WTC11 (cell line): ENCODE measurements at regions not wholly inside any gene's neighbourhood (a gene's known extent, or its start where the extent isn't known, plus 50 kb on each side); places are given as distances from the start of the nearest gene placed in this dataset.

Experiments used
- ATAC-seq: fragments of 200-7000 bp; cut with Tn5 transposase; 2 replicates; pipeline ENCODE4 v1.10.0; 2021; ENCODE audit warnings: mild to moderate bottlenecking, moderate library complexity
- CTCF ChIA-PET: fragments of 300-600 bp; sonication (Branson Sonifier 250); formaldehyde crosslinking; loops from one replicate; lab custom pipeline; 2021; ENCODE audit warnings: antibody characterized with exemption; lab: Charles Lee
- POLR2A ChIA-PET: fragments of 350-600 bp; sonication (Branson Sonifier 250); formaldehyde crosslinking; loops from one replicate; lab custom pipeline; 2021; ENCODE audit warnings: antibody characterized with exemption; lab: Charles Lee
- DNase-seq: peaks from one replicate; pipeline ENCODE4 v3.0.0; 2021; ENCODE audit warnings: low spot score
- H3K27ac Mint-ChIP-seq: 2 replicates; pipeline ENCODE4 v1.8.0; 2021; ENCODE audit warnings: mixed read lengths
- H3K27me3 Mint-ChIP-seq: 2 replicates; pipeline ENCODE4 v1.8.0; 2021; ENCODE audit warnings: low read depth, mild to moderate bottlenecking, moderate library complexity, mixed read lengths
- H3K36me3 Mint-ChIP-seq: 2 replicates; pipeline ENCODE4 v1.8.0; 2021; ENCODE audit warnings: mixed read lengths
- H3K4me1 Mint-ChIP-seq: 2 replicates; pipeline ENCODE4 v1.8.0; 2022; ENCODE audit warnings: mixed read lengths
- H3K4me3 Mint-ChIP-seq: 2 replicates; pipeline ENCODE4 v1.8.0; 2021; ENCODE audit warnings: mild to moderate bottlenecking, moderate library complexity, mixed read lengths
- H3K9me3 Mint-ChIP-seq: 2 replicates; pipeline ENCODE4 v1.8.0; 2021; ENCODE audit warnings: mixed read lengths
- MXD4 ChIP-seq: fragments of 250-450 bp; sonication (Bioruptor Pico); IDR thresholded peaks from 2 replicates; pipeline ENCODE4 v1.8.0; 2021; ENCODE audit warnings: mild to moderate bottlenecking, moderate library complexity, borderline replicate concordance
- NFYB ChIP-seq: sonication (generic); formaldehyde crosslinking; conservative IDR thresholded peaks from 2 replicates; pipeline ENCODE4 v1.8.0; 2022; ENCODE audit warnings: low read depth, missing genetic modification reagents
- NR2C2 ChIP-seq: sonication (generic); formaldehyde crosslinking; IDR thresholded peaks from 2 replicates; pipeline ENCODE4 v1.8.0; 2022; ENCODE audit warnings: mild to moderate bottlenecking, missing genetic modification reagents
- SOX15 ChIP-seq: fragments of 250-450 bp; sonication (Bioruptor Pico); IDR thresholded peaks from 2 replicates; pipeline ENCODE4 v1.9.0; 2021; ENCODE audit warnings: mild to moderate bottlenecking
- TEAD1 ChIP-seq: sonication (generic); formaldehyde crosslinking; IDR thresholded peaks from 2 replicates; pipeline ENCODE4 v1.8.0; 2022; ENCODE audit warnings: mild to moderate bottlenecking, missing genetic modification reagents
- TF ChIP-seq, protein P1 (sequence below): sonication (generic); formaldehyde crosslinking; IDR thresholded peaks from 2 replicates; pipeline ENCODE4 v1.8.1; 2022; ENCODE audit warnings: mild to moderate bottlenecking, moderate library complexity, missing genetic modification reagents
- TF ChIP-seq, protein P2 (sequence below): sonication (generic); formaldehyde crosslinking; IDR thresholded peaks from 2 replicates; pipeline ENCODE4 v1.8.0; 2022; ENCODE audit warnings: missing genetic modification reagents
- TF ChIP-seq, protein P3 (sequence below): sonication (generic); formaldehyde crosslinking; IDR thresholded peaks from 2 replicates; pipeline ENCODE4 v1.8.0; 2023; ENCODE audit warnings: missing genetic modification reagents, mild to moderate bottlenecking, borderline replicate concordance
- TF ChIP-seq, protein P4 (sequence below): fragments of 250-450 bp; sonication (Bioruptor Pico); IDR thresholded peaks from 2 replicates; pipeline ENCODE4 v1.9.0; 2021; ENCODE audit warnings: mild to moderate bottlenecking, borderline replicate concordance
- TF ChIP-seq, protein P5 (sequence below): sonication (generic); formaldehyde crosslinking; IDR thresholded peaks from 2 replicates; pipeline ENCODE4 v1.8.1; 2023; ENCODE audit warnings: mild to moderate bottlenecking, moderate library complexity, missing genetic modification reagents
- TF ChIP-seq, protein P6 (sequence below): fragments of 250-450 bp; sonication (Bioruptor Pico); IDR thresholded peaks from 2 replicates; pipeline ENCODE4 v2.1.2; 2022; ENCODE audit warnings: mild to moderate bottlenecking, moderate library complexity

DNA sequence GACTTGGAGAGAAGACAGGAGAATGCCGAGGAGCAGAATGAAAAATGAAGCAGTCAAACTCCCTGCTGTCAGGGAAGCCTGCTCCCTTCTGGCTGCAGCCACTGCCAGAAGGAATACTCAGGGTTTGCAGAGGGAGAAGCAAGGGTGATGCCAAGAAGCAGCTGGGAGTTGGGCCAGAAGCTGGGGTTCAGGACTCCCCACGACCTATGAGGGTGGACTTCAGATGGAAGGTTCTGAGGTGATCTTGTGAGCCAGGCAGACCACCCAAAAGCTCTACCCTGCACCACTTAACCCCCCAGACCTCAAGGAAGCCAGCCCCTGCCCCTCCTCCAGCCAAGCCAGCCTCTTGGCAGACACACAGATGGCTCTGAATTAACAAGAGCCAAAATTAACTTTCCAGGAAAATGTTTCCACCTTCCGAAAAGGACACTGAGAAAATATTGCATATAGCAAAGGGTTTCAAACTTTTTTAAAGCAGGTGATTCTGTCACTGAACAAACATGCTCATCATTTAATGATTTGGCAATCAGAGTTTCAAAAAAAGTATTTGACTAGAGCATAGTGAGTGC is 126.0 kb upstream of the ERCC4 start:
- no peak; the same call in 1 of the 2 replicates for ATAC-seq
- peaks cover 4% of the 10 kb centered on the region for H3K4me1 Mint-ChIP-seq
- peaks cover 8% of the 10 kb centered on the region; the same call in 1 of the 2 replicates for H3K36me3 Mint-ChIP-seq
- no peak overlapping the region for H3K27ac Mint-ChIP-seq
- no peaks in the 10 kb centered on the region; the same call in 1 of the 2 replicates for H3K27me3 Mint-ChIP-seq
- CTCF ChIA-PET, result no interaction called here
- DNase-seq, result no peak
- TF ChIP-seq, protein P1, sequence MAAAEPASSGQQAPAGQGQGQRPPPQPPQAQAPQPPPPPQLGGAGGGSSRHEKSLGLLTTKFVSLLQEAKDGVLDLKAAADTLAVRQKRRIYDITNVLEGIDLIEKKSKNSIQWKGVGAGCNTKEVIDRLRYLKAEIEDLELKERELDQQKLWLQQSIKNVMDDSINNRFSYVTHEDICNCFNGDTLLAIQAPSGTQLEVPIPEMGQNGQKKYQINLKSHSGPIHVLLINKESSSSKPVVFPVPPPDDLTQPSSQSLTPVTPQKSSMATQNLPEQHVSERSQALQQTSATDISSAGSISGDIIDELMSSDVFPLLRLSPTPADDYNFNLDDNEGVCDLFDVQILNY (CRISPR knock-in tag), result no peak
- TF ChIP-seq NFYB (CRISPR knock-in tag) (no peak), NR2C2 (CRISPR knock-in tag) (no peak), SOX15 (no peak), MXD4 (CRISPR knock-in tag) (no peak), TEAD1 (CRISPR knock-in tag) (no peak)
- TF ChIP-seq, protein P2, sequence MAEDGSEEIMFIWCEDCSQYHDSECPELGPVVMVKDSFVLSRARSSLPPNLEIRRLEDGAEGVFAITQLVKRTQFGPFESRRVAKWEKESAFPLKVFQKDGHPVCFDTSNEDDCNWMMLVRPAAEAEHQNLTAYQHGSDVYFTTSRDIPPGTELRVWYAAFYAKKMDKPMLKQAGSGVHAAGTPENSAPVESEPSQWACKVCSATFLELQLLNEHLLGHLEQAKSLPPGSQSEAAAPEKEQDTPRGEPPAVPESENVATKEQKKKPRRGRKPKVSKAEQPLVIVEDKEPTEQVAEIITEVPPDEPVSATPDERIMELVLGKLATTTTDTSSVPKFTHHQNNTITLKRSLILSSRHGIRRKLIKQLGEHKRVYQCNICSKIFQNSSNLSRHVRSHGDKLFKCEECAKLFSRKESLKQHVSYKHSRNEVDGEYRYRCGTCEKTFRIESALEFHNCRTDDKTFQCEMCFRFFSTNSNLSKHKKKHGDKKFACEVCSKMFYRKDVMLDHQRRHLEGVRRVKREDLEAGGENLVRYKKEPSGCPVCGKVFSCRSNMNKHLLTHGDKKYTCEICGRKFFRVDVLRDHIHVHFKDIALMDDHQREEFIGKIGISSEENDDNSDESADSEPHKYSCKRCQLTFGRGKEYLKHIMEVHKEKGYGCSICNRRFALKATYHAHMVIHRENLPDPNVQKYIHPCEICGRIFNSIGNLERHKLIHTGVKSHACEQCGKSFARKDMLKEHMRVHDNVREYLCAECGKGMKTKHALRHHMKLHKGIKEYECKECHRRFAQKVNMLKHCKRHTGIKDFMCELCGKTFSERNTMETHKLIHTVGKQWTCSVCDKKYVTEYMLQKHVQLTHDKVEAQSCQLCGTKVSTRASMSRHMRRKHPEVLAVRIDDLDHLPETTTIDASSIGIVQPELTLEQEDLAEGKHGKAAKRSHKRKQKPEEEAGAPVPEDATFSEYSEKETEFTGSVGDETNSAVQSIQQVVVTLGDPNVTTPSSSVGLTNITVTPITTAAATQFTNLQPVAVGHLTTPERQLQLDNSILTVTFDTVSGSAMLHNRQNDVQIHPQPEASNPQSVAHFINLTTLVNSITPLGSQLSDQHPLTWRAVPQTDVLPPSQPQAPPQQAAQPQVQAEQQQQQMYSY (CRISPR knock-in tag), result no peak
- TF ChIP-seq, protein P3, sequence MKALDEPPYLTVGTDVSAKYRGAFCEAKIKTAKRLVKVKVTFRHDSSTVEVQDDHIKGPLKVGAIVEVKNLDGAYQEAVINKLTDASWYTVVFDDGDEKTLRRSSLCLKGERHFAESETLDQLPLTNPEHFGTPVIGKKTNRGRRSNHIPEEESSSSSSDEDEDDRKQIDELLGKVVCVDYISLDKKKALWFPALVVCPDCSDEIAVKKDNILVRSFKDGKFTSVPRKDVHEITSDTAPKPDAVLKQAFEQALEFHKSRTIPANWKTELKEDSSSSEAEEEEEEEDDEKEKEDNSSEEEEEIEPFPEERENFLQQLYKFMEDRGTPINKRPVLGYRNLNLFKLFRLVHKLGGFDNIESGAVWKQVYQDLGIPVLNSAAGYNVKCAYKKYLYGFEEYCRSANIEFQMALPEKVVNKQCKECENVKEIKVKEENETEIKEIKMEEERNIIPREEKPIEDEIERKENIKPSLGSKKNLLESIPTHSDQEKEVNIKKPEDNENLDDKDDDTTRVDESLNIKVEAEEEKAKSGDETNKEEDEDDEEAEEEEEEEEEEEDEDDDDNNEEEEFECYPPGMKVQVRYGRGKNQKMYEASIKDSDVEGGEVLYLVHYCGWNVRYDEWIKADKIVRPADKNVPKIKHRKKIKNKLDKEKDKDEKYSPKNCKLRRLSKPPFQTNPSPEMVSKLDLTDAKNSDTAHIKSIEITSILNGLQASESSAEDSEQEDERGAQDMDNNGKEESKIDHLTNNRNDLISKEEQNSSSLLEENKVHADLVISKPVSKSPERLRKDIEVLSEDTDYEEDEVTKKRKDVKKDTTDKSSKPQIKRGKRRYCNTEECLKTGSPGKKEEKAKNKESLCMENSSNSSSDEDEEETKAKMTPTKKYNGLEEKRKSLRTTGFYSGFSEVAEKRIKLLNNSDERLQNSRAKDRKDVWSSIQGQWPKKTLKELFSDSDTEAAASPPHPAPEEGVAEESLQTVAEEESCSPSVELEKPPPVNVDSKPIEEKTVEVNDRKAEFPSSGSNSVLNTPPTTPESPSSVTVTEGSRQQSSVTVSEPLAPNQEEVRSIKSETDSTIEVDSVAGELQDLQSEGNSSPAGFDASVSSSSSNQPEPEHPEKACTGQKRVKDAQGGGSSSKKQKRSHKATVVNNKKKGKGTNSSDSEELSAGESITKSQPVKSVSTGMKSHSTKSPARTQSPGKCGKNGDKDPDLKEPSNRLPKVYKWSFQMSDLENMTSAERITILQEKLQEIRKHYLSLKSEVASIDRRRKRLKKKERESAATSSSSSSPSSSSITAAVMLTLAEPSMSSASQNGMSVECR, result no peak
- TF ChIP-seq, protein P4, sequence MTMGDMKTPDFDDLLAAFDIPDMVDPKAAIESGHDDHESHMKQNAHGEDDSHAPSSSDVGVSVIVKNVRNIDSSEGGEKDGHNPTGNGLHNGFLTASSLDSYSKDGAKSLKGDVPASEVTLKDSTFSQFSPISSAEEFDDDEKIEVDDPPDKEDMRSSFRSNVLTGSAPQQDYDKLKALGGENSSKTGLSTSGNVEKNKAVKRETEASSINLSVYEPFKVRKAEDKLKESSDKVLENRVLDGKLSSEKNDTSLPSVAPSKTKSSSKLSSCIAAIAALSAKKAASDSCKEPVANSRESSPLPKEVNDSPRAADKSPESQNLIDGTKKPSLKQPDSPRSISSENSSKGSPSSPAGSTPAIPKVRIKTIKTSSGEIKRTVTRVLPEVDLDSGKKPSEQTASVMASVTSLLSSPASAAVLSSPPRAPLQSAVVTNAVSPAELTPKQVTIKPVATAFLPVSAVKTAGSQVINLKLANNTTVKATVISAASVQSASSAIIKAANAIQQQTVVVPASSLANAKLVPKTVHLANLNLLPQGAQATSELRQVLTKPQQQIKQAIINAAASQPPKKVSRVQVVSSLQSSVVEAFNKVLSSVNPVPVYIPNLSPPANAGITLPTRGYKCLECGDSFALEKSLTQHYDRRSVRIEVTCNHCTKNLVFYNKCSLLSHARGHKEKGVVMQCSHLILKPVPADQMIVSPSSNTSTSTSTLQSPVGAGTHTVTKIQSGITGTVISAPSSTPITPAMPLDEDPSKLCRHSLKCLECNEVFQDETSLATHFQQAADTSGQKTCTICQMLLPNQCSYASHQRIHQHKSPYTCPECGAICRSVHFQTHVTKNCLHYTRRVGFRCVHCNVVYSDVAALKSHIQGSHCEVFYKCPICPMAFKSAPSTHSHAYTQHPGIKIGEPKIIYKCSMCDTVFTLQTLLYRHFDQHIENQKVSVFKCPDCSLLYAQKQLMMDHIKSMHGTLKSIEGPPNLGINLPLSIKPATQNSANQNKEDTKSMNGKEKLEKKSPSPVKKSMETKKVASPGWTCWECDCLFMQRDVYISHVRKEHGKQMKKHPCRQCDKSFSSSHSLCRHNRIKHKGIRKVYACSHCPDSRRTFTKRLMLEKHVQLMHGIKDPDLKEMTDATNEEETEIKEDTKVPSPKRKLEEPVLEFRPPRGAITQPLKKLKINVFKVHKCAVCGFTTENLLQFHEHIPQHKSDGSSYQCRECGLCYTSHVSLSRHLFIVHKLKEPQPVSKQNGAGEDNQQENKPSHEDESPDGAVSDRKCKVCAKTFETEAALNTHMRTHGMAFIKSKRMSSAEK (CRISPR knock-in tag), result no peak
- TF ChIP-seq, protein P5, sequence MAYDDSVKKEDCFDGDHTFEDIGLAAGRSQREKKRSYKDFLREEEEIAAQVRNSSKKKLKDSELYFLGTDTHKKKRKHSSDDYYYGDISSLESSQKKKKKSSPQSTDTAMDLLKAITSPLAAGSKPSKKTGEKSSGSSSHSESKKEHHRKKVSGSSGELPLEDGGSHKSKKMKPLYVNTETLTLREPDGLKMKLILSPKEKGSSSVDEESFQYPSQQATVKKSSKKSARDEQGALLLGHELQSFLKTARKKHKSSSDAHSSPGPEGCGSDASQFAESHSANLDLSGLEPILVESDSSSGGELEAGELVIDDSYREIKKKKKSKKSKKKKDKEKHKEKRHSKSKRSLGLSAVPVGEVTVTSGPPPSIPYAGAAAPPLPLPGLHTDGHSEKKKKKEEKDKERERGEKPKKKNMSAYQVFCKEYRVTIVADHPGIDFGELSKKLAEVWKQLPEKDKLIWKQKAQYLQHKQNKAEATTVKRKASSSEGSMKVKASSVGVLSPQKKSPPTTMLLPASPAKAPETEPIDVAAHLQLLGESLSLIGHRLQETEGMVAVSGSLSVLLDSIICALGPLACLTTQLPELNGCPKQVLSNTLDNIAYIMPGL (CRISPR knock-in tag), result no peak
- TF ChIP-seq, protein P6, sequence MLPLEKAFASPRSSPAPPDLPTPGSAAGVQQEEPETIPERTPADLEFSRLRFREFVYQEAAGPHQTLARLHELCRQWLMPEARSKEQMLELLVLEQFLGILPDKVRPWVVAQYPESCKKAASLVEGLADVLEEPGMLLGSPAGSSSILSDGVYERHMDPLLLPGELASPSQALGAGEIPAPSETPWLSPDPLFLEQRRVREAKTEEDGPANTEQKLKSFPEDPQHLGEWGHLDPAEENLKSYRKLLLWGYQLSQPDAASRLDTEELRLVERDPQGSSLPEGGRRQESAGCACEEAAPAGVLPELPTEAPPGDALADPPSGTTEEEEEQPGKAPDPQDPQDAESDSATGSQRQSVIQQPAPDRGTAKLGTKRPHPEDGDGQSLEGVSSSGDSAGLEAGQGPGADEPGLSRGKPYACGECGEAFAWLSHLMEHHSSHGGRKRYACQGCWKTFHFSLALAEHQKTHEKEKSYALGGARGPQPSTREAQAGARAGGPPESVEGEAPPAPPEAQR (CRISPR knock-in tag), result no peak
- TF ChIP-seq, all 79 proteins: peak for 0
- peaks cover 25% of the 10 kb centered on the region for H3K9me3 Mint-ChIP-seq
- POLR2A ChIA-PET, result no interaction called here
- no peak overlapping the region for H3K4me3 Mint-ChIP-seq
